NCI-H1105 (cell line): ENCODE measurements at regions not wholly inside any gene's neighbourhood (a gene's known extent, or its start where the extent isn't known, plus 50 kb on each side); places are given as distances from the start of the nearest gene placed in this dataset.
"Not testable (repeated sequence)": the region's sequence is repeated elsewhere in the genome, so short reads cannot be mapped to it uniquely, and the experiment has no call there.

ENCODE experiments used
- DNase-seq: peaks from one replicate; lab custom pipeline; 2025; lab: John Stamatoyannopoulos, UW

GRCh38 chr6:167408235-167408869 is 83.5 kb downstream of the TTLL2 start:
- DNase-seq = no peak

- DNase-seq = no peak
Measured at GRCh38 chr6:167409079-167409478, 84.2 kb downstream of the TTLL2 start.

DNA sequence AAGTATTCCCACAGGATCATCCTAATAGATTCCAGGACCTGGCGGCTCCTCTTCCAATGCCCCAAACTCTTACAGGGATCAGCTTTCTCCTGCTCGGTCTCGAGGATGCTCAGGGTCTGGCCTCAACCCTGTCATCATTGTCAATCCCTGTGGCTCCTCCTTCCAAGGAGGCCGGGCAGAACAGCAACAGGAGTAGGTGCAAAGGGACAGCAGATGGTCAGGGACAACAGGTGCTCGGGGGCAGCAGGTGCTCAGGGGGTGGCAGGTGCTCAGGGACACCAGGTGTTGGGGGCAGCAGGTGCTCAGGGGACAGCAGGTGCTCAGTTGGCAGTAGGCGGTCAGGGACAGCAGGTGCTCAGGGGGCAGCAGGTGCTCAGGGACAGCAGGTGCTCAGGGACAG is 84.8 kb downstream of the TTLL2 start:
- peak; percentile 23 for DNase-seq

- DNase-seq = no peak
Measured at GRCh38 chr6:167410462-167410861, 85.6 kb downstream of the TTLL2 start.

GRCh38 chr6:167412506-167412905 is 87.6 kb downstream of the TTLL2 start:
- DNase-seq = no peak

DNA sequence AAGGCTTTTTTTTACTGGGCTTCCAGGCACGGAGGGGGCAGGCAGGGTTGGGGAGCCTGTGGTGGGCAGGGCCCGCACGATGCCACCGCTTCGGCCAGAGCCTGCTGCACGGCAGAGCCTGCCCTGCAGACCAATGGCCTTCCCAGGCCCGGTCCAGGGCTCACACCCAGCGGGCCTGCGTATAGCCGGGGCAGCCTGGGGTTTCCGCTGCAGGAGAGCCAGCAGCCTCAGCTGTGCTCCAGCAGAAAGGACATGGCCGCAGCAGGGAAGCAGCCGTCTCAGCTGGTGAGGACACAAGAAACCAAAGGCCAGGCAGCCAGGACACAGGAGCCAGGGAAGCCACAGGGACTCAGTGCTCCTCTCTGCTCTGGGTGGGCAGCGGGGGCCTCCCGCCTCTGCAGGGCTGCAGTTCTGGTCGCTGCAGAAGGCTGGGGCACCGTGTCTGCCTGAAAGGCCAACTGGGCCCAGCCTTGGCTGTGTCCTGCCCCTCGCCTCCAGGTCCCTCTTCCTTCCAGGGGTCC is 90.6 kb downstream of the TTLL2 start:
- no peak for DNase-seq

DNA sequence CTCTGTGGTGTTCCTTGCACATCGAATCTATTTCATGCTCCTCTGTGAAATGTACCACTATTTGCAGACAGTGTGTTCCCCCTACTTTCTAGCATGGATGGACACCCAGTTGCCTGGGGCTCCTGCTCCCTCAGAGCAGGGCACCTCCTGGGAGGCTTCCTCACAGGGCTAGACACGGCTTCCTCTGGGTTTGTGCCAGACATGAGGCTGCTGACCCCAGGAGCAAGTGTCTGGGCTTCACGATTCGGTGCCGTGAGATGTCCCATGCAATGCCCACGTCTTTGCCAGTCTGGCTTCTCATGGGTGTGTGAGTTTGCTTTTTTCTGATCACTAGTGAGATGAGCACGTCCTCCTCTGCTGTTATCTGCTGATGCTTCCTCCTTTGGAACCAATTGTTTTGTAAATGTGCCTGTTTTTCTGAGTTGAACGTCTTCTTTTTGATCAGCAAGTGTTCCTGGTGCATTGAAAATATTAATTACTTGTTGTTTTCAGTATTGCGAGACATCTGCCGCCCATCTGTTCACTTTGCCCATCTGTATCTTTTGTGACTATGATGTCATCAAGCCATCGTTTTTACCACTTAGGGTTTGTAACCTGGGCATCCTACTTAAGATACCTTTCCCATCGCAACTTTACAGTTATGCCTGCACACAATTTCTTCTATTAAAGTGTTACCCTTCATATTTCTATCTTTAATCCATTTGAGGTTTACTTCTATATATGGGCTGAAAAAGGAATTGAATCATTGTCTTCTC is 92.0 kb downstream of the TTLL2 start:
- DNase-seq = no peak

GRCh38 chr6:167420177-167420576 is 95.3 kb downstream of the TTLL2 start:
- no peak for DNase-seq

GRCh38 chr6:167420858-167421766 is 96.2 kb downstream of the TTLL2 start:
- DNase-seq = no peak

DNA sequence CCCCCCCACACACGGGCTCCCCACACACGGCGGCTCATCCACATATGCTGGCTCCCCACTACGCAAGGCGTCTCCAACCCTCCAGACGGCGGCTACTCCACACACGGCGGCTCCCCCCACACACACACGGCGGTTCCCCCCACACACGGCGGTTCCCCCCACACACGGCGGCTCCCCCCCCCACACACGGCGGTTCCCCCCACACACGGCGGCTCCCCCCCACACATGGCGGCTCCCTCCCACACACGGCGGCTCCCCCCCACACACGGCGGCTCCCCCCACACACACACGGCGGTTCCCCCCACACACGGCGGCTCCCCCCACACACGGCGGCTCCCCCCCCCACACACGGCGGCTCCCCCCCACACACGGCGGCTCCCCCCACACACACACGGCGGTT is 97.1 kb downstream of the TTLL2 start:
- not testable (repeated sequence) for DNase-seq

DNA sequence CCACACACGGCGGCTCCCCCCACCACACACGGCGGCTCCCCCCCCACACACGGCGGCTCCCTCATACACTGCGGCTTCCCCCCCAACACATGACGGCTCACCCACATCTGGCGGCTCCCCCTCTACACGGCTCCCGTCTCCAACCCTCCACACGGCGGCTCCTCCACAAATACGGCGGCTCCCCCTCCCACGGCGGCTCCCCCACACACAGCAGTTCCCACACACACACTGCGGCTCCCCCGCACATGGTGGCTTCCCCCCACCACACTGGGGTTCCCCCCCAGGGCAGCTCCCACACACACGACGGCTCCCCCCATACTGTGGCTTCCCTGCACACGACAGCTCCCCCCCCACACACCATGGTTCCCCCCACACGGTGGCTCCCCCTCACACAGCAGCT is 98.0 kb downstream of the TTLL2 start:
- DNase-seq = no peak

- no peak for DNase-seq
Measured at GRCh38 chr6:167424060-167424673, 99.3 kb downstream of the TTLL2 start.

DNA sequence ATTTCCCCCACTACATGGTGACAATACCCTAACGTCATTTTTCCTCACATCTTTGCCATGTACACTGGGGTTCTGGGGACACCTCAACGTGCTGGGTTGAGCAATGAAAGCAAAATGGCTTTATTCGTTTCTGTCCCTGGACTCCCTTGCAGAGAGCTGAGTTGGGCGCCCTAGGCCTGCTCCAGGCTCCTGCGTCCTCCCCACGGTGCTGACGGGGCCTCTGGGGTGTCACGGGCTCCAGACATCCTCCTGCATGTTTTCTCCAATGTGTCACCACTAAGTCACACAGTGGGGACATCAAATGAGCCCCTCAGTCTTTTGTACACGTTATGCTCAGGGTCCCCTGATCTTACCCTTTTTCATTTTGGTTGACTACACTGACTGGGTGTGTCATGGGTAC is 99.8 kb downstream of the TTLL2 start:
- no peak for DNase-seq

GRCh38 chr6:167426084-167426483 is 101.2 kb downstream of the TTLL2 start:
- DNase-seq = no peak

DNA sequence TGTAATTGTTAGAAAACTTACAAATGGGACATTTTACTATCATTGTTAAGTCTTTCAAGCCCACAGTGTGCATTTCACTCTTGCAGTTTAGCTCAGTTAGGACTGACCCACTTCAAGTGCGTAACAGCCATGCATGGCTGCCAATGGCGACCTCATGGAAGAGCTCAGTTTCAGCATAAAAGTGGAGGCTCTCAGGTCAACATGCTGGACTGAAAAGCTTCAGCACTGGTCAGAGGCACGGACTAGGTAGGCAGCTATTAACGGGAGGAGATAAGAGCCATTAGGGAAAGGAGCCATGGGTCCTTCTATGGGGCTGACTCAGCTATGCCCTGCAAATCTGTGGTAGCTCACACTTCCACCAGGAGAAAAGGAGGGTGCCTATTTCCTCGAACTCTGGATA is 101.8 kb downstream of the TTLL2 start:
- no peak for DNase-seq

- no peak for DNase-seq
Measured at GRCh38 chr6:167428664-167429333, 103.9 kb downstream of the TTLL2 start.

DNA sequence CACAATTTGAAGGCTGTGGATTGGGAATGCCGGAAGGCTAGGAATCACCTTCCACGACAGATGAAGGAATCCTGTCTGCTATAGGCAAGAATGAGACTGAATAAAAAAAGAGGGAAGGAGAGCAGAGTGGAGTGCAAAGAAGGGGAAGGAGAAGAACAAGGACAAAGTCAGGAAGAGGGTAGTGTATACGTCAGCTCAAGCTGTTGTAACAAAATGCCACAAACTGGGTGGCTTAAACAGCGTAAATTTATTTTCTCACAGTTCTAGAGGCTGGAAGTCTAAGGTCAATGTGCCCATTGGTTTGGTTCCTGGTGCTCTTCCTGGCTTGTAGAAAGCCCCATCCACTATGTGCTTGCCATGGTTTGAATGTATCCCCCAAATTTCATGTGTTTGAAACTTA is 104.5 kb downstream of the TTLL2 start:
- no peak for DNase-seq

DNA sequence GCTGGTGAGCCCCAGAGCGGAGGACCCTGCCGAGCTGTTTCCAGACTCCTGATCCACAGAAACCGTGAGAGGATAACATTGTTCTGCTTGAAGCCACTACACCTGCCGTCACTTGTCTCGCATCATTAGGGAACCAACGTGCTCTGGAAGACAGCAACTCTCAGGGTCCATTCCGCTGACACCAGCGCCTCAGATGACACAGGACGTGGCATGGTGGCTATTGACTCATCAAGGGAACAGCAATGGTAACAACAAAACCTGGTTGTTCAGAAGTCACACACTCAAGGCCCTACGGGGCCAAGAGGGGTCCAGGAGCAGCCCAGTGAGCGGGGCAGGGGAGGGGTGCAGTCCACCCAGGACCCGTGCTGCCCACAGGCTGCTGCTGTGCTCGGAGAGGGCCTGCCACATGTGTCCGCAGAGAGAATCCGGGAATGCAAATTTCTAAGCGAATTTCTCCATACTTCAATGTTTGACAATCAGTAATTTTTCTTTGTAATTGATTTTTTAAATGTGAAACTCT is 110.4 kb downstream of the TTLL2 start:
- DNase-seq = no peak

GRCh38 chr6:167437888-167438484 is 113.1 kb downstream of the TTLL2 start:
- no peak for DNase-seq

GRCh38 chr6:167441715-167442206 is 116.9 kb downstream of the TTLL2 start:
- no peak for DNase-seq

DNA sequence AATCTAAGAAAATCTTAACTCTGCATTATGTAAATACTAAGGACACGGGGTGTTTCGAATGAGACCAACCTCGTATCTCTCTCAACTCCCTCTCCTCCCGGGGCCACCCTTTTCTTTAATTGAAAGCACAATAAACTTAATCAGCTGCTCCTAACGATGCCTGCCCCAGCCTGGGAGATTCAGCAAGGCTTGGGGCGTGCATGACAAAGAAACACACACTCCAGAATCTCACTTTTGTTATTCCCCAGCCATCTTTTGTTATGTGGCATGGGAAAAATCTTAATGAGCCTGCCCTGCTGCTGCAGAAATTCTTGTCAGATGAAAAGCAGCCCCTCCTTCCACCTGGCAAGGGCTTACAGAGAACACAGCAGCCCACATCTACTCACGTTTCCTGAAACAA is 117.4 kb downstream of the TTLL2 start:
- peak; percentile 32 for DNase-seq
